ENCODE measurements at regions not wholly inside any gene's neighbourhood (a gene's known extent, or its start where the extent isn't known, plus 50 kb on each side); places are given as distances from the start of the nearest gene placed in this dataset.

DNA sequence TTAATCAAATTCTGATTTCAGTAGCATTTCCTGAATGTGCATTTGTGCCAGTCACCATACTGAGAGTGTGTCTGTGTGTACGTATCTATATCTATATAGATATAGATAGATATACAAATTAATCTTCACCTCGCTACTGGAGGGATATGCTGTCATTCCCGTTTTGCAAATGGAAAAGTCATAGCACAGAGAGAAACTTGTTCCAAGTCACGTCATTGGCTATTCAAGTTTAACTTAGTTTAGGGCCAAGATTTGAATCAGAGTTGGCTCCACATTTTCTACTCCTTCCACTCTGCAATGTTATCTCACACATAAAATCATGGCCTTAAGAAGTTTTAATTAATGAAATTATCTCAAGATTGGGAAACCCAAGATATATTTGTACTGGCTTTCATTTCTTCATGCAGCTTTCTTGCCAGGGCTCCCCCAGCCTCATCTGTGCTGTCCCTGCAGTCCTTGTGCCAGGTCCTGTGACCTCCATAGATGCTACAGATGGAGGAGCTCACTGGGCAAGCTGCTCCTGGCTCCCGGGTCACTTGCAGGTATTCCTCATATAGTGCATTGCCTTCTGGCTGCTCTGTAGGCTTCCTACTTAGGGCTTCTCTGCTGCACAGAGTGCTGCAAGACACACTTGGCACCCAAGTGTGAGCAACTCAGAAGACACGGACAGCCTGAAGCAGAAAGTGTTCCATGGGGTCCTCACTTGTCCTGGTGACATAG lies 245.8 kb downstream of the KCNS3 start:
- Mint-ChIP-seq H3K4me1 (no peaks in the 10 kb centered on the region), H3K27ac (no peak overlapping the region; the same call in 1 of the 2 replicates), H3K27me3 (ENCODE audit: insufficient read depth, low read depth, poor library complexity) (no peaks in the 10 kb centered on the region), H3K36me3 (ENCODE audit: low read depth) (no peaks in the 10 kb centered on the region), H3K4me3 (no peak overlapping the region), H3K9me3 (no peaks in the 10 kb centered on the region)
- DNase-seq (ENCODE audit: low spot score) (no peak), ATAC-seq (no peak)
- H3F3A ChIP-seq (replicated peaks; ENCODE audit: low read depth): no peaks in the 10 kb centered on the region
- H3K9me2 ChIP-seq (ENCODE audit: insufficient read depth): no peaks in the 10 kb centered on the region
- no peak overlapping the region for H3K4me2 ChIP-seq
- no peaks in the 10 kb centered on the region for H3K79me2 ChIP-seq (replicated peaks; ENCODE audit: insufficient read depth)
- no peaks in the 10 kb centered on the region for H4K20me1 ChIP-seq (replicated peaks; ENCODE audit: insufficient read depth)
- no peak overlapping the region for H2AFZ ChIP-seq
- H3K36me3 ChIP-seq (ENCODE audit: insufficient read depth): no peaks in the 10 kb centered on the region
- no peaks in the 10 kb centered on the region for H3K27me3 ChIP-seq (ENCODE audit: insufficient read depth)
- TF ChIP-seq EZH2phosphoT487 (IDR thresholded peaks at IDR 0.05; ENCODE audit: unreplicated experiment) (no peak), STAT1 (IDR thresholded peaks at IDR 0.05; ENCODE audit: unreplicated experiment) (no peak), JUNB (IDR thresholded peaks at IDR 0.05; ENCODE audit: unreplicated experiment) (no peak), CREB1 (CRISPR knock-in tag; IDR thresholded peaks at IDR 0.05; ENCODE audit: low read depth) (no peak), NANOG (IDR thresholded peaks at IDR 0.05; ENCODE audit: borderline replicate concordance) (no peak), EZH2 (IDR thresholded peaks at IDR 0.05; ENCODE audit: low read depth, unreplicated experiment) (no peak), ZNF114 (CRISPR knock-in tag; IDR thresholded peaks at IDR 0.05) (no peak), ZNF331 (CRISPR knock-in tag; IDR thresholded peaks at IDR 0.05; ENCODE audit: low read depth) (no peak)
- TF ChIP-seq, protein P1, sequence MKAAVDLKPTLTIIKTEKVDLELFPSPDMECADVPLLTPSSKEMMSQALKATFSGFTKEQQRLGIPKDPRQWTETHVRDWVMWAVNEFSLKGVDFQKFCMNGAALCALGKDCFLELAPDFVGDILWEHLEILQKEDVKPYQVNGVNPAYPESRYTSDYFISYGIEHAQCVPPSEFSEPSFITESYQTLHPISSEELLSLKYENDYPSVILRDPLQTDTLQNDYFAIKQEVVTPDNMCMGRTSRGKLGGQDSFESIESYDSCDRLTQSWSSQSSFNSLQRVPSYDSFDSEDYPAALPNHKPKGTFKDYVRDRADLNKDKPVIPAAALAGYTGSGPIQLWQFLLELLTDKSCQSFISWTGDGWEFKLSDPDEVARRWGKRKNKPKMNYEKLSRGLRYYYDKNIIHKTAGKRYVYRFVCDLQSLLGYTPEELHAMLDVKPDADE (IDR thresholded peaks at IDR 0.05): no peak
- TF ChIP-seq, protein P2, sequence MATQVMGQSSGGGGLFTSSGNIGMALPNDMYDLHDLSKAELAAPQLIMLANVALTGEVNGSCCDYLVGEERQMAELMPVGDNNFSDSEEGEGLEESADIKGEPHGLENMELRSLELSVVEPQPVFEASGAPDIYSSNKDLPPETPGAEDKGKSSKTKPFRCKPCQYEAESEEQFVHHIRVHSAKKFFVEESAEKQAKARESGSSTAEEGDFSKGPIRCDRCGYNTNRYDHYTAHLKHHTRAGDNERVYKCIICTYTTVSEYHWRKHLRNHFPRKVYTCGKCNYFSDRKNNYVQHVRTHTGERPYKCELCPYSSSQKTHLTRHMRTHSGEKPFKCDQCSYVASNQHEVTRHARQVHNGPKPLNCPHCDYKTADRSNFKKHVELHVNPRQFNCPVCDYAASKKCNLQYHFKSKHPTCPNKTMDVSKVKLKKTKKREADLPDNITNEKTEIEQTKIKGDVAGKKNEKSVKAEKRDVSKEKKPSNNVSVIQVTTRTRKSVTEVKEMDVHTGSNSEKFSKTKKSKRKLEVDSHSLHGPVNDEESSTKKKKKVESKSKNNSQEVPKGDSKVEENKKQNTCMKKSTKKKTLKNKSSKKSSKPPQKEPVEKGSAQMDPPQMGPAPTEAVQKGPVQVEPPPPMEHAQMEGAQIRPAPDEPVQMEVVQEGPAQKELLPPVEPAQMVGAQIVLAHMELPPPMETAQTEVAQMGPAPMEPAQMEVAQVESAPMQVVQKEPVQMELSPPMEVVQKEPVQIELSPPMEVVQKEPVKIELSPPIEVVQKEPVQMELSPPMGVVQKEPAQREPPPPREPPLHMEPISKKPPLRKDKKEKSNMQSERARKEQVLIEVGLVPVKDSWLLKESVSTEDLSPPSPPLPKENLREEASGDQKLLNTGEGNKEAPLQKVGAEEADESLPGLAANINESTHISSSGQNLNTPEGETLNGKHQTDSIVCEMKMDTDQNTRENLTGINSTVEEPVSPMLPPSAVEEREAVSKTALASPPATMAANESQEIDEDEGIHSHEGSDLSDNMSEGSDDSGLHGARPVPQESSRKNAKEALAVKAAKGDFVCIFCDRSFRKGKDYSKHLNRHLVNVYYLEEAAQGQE (IDR thresholded peaks at IDR 0.05; ENCODE audit: unreplicated experiment): no peak
- TF ChIP-seq, protein P3, sequence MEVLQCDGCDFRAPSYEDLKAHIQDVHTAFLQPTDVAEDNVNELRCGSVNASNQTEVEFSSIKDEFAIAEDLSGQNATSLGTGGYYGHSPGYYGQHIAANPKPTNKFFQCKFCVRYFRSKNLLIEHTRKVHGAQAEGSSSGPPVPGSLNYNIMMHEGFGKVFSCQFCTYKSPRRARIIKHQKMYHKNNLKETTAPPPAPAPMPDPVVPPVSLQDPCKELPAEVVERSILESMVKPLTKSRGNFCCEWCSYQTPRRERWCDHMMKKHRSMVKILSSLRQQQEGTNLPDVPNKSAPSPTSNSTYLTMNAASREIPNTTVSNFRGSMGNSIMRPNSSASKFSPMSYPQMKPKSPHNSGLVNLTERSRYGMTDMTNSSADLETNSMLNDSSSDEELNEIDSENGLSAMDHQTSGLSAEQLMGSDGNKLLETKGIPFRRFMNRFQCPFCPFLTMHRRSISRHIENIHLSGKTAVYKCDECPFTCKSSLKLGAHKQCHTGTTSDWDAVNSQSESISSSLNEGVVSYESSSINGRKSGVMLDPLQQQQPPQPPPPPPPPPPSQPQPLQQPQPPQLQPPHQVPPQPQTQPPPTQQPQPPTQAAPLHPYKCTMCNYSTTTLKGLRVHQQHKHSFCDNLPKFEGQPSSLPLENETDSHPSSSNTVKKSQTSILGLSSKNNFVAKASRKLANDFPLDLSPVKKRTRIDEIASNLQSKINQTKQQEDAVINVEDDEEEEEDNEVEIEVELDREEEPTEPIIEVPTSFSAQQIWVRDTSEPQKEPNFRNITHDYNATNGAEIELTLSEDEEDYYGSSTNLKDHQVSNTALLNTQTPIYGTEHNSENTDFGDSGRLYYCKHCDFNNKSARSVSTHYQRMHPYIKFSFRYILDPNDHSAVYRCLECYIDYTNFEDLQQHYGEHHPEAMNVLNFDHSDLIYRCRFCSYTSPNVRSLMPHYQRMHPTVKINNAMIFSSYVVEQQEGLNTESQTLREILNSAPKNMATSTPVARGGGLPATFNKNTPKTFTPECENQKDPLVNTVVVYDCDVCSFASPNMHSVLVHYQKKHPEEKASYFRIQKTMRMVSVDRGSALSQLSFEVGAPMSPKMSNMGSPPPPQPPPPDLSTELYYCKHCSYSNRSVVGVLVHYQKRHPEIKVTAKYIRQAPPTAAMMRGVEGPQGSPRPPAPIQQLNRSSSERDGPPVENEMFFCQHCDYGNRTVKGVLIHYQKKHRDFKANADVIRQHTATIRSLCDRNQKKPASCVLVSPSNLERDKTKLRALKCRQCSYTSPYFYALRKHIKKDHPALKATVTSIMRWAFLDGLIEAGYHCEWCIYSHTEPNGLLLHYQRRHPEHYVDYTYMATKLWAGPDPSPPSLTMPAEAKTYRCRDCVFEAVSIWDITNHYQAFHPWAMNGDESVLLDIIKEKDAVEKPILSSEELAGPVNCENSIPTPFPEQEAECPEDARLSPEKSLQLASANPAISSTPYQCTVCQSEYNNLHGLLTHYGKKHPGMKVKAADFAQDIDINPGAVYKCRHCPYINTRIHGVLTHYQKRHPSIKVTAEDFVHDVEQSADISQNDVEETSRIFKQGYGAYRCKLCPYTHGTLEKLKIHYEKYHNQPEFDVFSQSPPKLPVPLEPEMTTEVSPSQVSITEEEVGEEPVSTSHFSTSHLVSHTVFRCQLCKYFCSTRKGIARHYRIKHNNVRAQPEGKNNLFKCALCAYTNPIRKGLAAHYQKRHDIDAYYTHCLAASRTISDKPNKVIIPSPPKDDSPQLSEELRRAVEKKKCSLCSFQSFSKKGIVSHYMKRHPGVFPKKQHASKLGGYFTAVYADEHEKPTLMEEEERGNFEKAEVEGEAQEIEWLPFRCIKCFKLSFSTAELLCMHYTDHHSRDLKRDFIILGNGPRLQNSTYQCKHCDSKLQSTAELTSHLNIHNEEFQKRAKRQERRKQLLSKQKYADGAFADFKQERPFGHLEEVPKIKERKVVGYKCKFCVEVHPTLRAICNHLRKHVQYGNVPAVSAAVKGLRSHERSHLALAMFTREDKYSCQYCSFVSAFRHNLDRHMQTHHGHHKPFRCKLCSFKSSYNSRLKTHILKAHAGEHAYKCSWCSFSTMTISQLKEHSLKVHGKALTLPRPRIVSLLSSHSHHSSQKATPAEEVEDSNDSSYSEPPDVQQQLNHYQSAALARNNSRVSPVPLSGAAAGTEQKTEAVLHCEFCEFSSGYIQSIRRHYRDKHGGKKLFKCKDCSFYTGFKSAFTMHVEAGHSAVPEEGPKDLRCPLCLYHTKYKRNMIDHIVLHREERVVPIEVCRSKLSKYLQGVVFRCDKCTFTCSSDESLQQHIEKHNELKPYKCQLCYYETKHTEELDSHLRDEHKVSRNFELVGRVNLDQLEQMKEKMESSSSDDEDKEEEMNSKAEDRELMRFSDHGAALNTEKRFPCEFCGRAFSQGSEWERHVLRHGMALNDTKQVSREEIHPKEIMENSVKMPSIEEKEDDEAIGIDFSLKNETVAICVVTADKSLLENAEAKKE (CRISPR knock-in tag; IDR thresholded peaks at IDR 0.05): no peak
- TF ChIP-seq, protein P4, sequence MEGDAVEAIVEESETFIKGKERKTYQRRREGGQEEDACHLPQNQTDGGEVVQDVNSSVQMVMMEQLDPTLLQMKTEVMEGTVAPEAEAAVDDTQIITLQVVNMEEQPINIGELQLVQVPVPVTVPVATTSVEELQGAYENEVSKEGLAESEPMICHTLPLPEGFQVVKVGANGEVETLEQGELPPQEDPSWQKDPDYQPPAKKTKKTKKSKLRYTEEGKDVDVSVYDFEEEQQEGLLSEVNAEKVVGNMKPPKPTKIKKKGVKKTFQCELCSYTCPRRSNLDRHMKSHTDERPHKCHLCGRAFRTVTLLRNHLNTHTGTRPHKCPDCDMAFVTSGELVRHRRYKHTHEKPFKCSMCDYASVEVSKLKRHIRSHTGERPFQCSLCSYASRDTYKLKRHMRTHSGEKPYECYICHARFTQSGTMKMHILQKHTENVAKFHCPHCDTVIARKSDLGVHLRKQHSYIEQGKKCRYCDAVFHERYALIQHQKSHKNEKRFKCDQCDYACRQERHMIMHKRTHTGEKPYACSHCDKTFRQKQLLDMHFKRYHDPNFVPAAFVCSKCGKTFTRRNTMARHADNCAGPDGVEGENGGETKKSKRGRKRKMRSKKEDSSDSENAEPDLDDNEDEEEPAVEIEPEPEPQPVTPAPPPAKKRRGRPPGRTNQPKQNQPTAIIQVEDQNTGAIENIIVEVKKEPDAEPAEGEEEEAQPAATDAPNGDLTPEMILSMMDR (conservative IDR thresholded peaks at IDR 0.05; ENCODE audit: low read depth in 2 of 2): no peak
- no peak overlapping the region for H3K27ac ChIP-seq (ENCODE audit: low read depth)
- no peaks in the 10 kb centered on the region for H3K4me1 ChIP-seq (ENCODE audit: insufficient read depth)
- H3K4me3 ChIP-seq: no peak overlapping the region
